H9 (cell line): ENCODE measurements at regions not wholly inside any gene's neighbourhood (a gene's known extent, or its start where the extent isn't known, plus 50 kb on each side); places are given as distances from the start of the nearest gene placed in this dataset.

ENCODE experiments used
- DNase-seq: peaks from one replicate; pipeline ENCODE4 v3.0.0-alpha.2; 2017
- H2AFZ ChIP-seq: one replicate; pipeline ENCODE4 v1.6.1; 2013; ENCODE audit warnings: mild to moderate bottlenecking, low read length, control low read depth, moderate library complexity
- H2AK5ac ChIP-seq: 2 replicates; pipeline ENCODE4 v1.6.1; 2013; ENCODE audit warnings: low read length, control low read depth, mixed read lengths; ENCODE audit not compliant: insufficient read length
- H2BK120ac ChIP-seq: one replicate; pipeline ENCODE4 v1.6.1; 2013; ENCODE audit warnings: low read depth, mild to moderate bottlenecking, low read length, control low read depth, inconsistent platforms; ENCODE audit not compliant: poor library complexity, severe bottlenecking
- H2BK12ac ChIP-seq: 2 replicates; pipeline ENCODE4 v1.6.1; 2013; ENCODE audit warnings: low read length, control low read depth, mixed read lengths, low read depth; ENCODE audit not compliant: insufficient read length
- H2BK15ac ChIP-seq: 2 replicates; pipeline ENCODE4 v1.6.1; 2013; ENCODE audit warnings: low read depth, low read length, control low read depth
- H2BK20ac ChIP-seq: one replicate; pipeline ENCODE4 v1.6.1; 2013; ENCODE audit warnings: low read depth, mild to moderate bottlenecking, low read length, control low read depth, inconsistent platforms; ENCODE audit not compliant: poor library complexity, severe bottlenecking
- H2BK5ac ChIP-seq: 2 replicates; pipeline ENCODE4 v1.6.1; 2013; ENCODE audit warnings: low read length, control low read depth, mixed read lengths; ENCODE audit not compliant: insufficient read length
- H3K14ac ChIP-seq: 2 replicates; pipeline ENCODE4 v1.6.1; 2013; ENCODE audit warnings: low read length, control low read depth; ENCODE audit not compliant: insufficient read depth
- H3K18ac ChIP-seq: 2 replicates; pipeline ENCODE4 v1.6.1; 2013; ENCODE audit warnings: low read depth, mild to moderate bottlenecking, mixed read lengths, low read length, control low read depth; ENCODE audit not compliant: insufficient read length
- H3K23ac ChIP-seq: 2 replicates; pipeline ENCODE4 v1.6.1; 2013; ENCODE audit warnings: low read length, control low read depth, mixed read lengths, low read depth; ENCODE audit not compliant: insufficient read length
- H3K23me2 ChIP-seq: 2 replicates; pipeline ENCODE4 v1.6.1; 2013; ENCODE audit warnings: low read depth, mild to moderate bottlenecking, mixed read lengths, low read length, control low read depth; ENCODE audit not compliant: insufficient read length, poor library complexity, severe bottlenecking
- H3K27ac ChIP-seq: 2 replicates; pipeline ENCODE4 v1.5.1; 2013; ENCODE audit warnings: low read length, control low read depth, mixed read lengths, low read depth; ENCODE audit not compliant: insufficient read length
- H3K27me3 ChIP-seq: 2 replicates; pipeline ENCODE4 v1.6.1; 2013; ENCODE audit warnings: low read length, control low read depth, inconsistent platforms; ENCODE audit not compliant: insufficient read depth
- H3K4ac ChIP-seq: 2 replicates; pipeline ENCODE4 v1.6.1; 2013; ENCODE audit warnings: low read depth, mild to moderate bottlenecking, control low read depth, inconsistent platforms, low read length, moderate library complexity
- H3K4me1 ChIP-seq: 2 replicates; pipeline ENCODE4 v1.6.1; 2013; ENCODE audit warnings: low read length, control low read depth, inconsistent platforms; ENCODE audit not compliant: insufficient read depth
- H3K4me2 ChIP-seq: 2 replicates; pipeline ENCODE4 v1.6.1; 2013; ENCODE audit warnings: low read length, control low read depth, mixed read lengths; ENCODE audit not compliant: insufficient read length, insufficient read depth
- H3K56ac ChIP-seq: 2 replicates; pipeline ENCODE4 v1.6.1; 2013; ENCODE audit warnings: low read depth, mild to moderate bottlenecking, mixed read lengths, low read length, control low read depth; ENCODE audit not compliant: insufficient read length
- H3K79me1 ChIP-seq: 2 replicates; pipeline ENCODE4 v1.6.1; 2013; ENCODE audit warnings: low read depth, mild to moderate bottlenecking, moderate library complexity, low read length, control low read depth, inconsistent platforms; ENCODE audit not compliant: insufficient read depth, poor library complexity, severe bottlenecking
- H3K79me2 ChIP-seq: 2 replicates; pipeline ENCODE4 v1.6.1; 2013; ENCODE audit warnings: low read length, control low read depth, inconsistent platforms; ENCODE audit not compliant: insufficient read depth
- H3K9ac ChIP-seq: 2 replicates; pipeline ENCODE4 v1.6.1; 2013; ENCODE audit warnings: low read length, control low read depth, mixed read lengths; ENCODE audit not compliant: insufficient read length; ENCODE audit errors: extremely low read depth
- H3K9me3 ChIP-seq: one replicate; pipeline ENCODE4 v1.6.1; 2013; ENCODE audit warnings: low read depth, low read length, inconsistent platforms; ENCODE audit not compliant: control insufficient read depth
- H3T11ph ChIP-seq: one replicate; pipeline ENCODE4 v1.6.1; 2013; ENCODE audit warnings: mild to moderate bottlenecking, low read length, control low read depth, inconsistent platforms
- H4K20me1 ChIP-seq: one replicate; pipeline ENCODE4 v1.6.1; 2013; ENCODE audit not compliant: control insufficient read depth, insufficient read length, insufficient read depth
- H4K5ac ChIP-seq: 2 replicates; pipeline ENCODE4 v1.6.1; 2013; ENCODE audit warnings: low read depth, mild to moderate bottlenecking, mixed read lengths, low read length, control low read depth; ENCODE audit not compliant: insufficient read length
- H4K8ac ChIP-seq: replicated peaks from 2 replicates; pipeline ENCODE4 v1.6.1; 2013; ENCODE audit warnings: low read length, control low read depth, mixed read lengths, low read depth; ENCODE audit not compliant: insufficient read length
- H4K91ac ChIP-seq: 2 replicates; pipeline ENCODE4 v1.6.1; 2013; ENCODE audit warnings: low read depth, mild to moderate bottlenecking, moderate library complexity, mixed read lengths, low read length, control low read depth; ENCODE audit not compliant: insufficient read length
- H3K27ac Mint-ChIP-seq, 3 experiments: 2 replicates in 2 of 3; 3 replicates in 1 of 3; pipeline ENCODE4 v1.8.0; 2020 to 2021; ENCODE audit warnings: mixed read lengths in 3 of 3, mild to moderate bottlenecking in 1 of 3, moderate library complexity in 1 of 3
- H3K27me3 Mint-ChIP-seq: 2 replicates; pipeline ENCODE4 v1.8.0; 2021; ENCODE audit warnings: low read depth, mild to moderate bottlenecking, moderate library complexity, mixed read lengths
- H3K36me3 Mint-ChIP-seq, 3 experiments: 2 replicates in 2 of 3; 3 replicates in 1 of 3; pipeline ENCODE4 v1.8.0; 2020 to 2021; ENCODE audit warnings: low read depth in 3 of 3, mixed read lengths in 3 of 3; ENCODE audit not compliant: insufficient read depth in 1 of 3
- H3K4me1 Mint-ChIP-seq, 2 experiments: 2 replicates each; pipeline ENCODE4 v1.8.0; 2020; ENCODE audit warnings: mixed read lengths in 2 of 2
- H3K4me3 Mint-ChIP-seq, 2 experiments: 2 replicates in 1 of 2; 3 replicates in 1 of 2; pipeline ENCODE4 v1.8.0; 2020 to 2021; ENCODE audit warnings: mild to moderate bottlenecking in 2 of 2, mixed read lengths in 2 of 2, moderate library complexity in 1 of 2
- H3K9me3 Mint-ChIP-seq, 2 experiments: 2 replicates in 1 of 2; 3 replicates in 1 of 2; pipeline ENCODE4 v1.8.0; 2020; ENCODE audit warnings: mild to moderate bottlenecking in 2 of 2, mixed read lengths in 2 of 2, moderate library complexity in 1 of 2
- TF ChIP-seq, protein P1 (sequence below): fragments of 200-600 bp; sonication (generic); conservative IDR thresholded peaks from 3 replicates; pipeline ENCODE4 v1.8.0; 2021; ENCODE audit warnings: antibody characterized with exemption, mild to moderate bottlenecking

DNA sequence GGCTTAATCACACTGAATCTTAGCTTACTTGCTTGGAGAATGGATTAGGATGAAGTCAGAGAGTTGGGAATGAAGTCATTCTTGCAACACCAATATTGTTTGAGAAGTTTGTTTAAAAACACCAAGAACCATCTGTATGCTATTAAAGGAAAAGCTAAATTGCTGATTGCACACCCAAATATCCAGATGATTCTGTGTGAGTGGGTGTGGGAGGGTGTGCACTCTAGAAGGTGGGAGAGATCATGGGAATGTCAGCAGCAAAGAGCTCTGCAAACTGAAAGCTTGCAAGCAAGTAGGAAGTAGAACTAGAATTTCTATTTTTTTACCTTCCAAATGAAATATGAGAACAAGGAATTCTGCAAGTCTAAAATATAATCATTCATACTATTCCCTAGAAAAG, 364.9 kb downstream of the NR2F2 start:
- H3K4me3 Mint-ChIP-seq = no peak overlapping the region
- H3T11ph ChIP-seq = no peak overlapping the region
- peaks cover 3% of the 10 kb centered on the region; the same call in 1 of the 2 replicates for H3K4me1 ChIP-seq
- no peaks in the 10 kb centered on the region for H3K27me3 ChIP-seq
- H3K27me3 Mint-ChIP-seq = no peaks in the 10 kb centered on the region
- H3K4me2 ChIP-seq = no peak overlapping the region
- no peaks in the 10 kb centered on the region for H4K20me1 ChIP-seq
- H2AFZ ChIP-seq = no peak overlapping the region
- H4K91ac ChIP-seq = no peak overlapping the region
- H3K23me2 ChIP-seq = no peaks in the 10 kb centered on the region
- no peaks in the 10 kb centered on the region for H3K79me2 ChIP-seq
- H3K4ac ChIP-seq = no peak overlapping the region
- no peaks in the 10 kb centered on the region for H3K9me3 ChIP-seq
- TF ChIP-seq, protein P1, sequence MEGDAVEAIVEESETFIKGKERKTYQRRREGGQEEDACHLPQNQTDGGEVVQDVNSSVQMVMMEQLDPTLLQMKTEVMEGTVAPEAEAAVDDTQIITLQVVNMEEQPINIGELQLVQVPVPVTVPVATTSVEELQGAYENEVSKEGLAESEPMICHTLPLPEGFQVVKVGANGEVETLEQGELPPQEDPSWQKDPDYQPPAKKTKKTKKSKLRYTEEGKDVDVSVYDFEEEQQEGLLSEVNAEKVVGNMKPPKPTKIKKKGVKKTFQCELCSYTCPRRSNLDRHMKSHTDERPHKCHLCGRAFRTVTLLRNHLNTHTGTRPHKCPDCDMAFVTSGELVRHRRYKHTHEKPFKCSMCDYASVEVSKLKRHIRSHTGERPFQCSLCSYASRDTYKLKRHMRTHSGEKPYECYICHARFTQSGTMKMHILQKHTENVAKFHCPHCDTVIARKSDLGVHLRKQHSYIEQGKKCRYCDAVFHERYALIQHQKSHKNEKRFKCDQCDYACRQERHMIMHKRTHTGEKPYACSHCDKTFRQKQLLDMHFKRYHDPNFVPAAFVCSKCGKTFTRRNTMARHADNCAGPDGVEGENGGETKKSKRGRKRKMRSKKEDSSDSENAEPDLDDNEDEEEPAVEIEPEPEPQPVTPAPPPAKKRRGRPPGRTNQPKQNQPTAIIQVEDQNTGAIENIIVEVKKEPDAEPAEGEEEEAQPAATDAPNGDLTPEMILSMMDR = no peak
- no peak overlapping the region for H3K18ac ChIP-seq
- no peak for DNase-seq
- no peaks in the 10 kb centered on the region for H3K79me1 ChIP-seq
- no peaks in the 10 kb centered on the region for H3K36me3 Mint-ChIP-seq
- H4K5ac ChIP-seq = no peak overlapping the region
- no peak overlapping the region for H3K23ac ChIP-seq
- no peak overlapping the region for H3K9ac ChIP-seq
- H3K56ac ChIP-seq = no peak overlapping the region
- no peaks in the 10 kb centered on the region for H3K9me3 Mint-ChIP-seq
- peaks cover 25 to 26% of the 10 kb centered on the region in 2 experiments for H3K4me1 Mint-ChIP-seq
- H2BK15ac ChIP-seq = no peak overlapping the region
- no peak overlapping the region for H4K8ac ChIP-seq
- H2BK5ac ChIP-seq = no peak overlapping the region
- no peak overlapping the region for H3K27ac Mint-ChIP-seq
- H3K14ac ChIP-seq = no peak overlapping the region
- H2BK12ac ChIP-seq = no peak overlapping the region
- H2BK120ac ChIP-seq = no peak overlapping the region
- H3K27ac ChIP-seq = no peak overlapping the region
- H2AK5ac ChIP-seq = no peak overlapping the region
- H2BK20ac ChIP-seq = no peak overlapping the region
